HG02870 (cell line): ENCODE measurements at regions not wholly inside any gene's neighbourhood (a gene's known extent, or its start where the extent isn't known, plus 50 kb on each side); places are given as distances from the start of the nearest gene placed in this dataset.
A peak's percentile ranks its signal among the peaks of the same experiment; 100 is the strongest.
"Not testable (repeated sequence)": the region's sequence is repeated elsewhere in the genome, so short reads cannot be mapped to it uniquely, and the experiment has no call there.

Source experiments
- ATAC-seq: cut with Tn5 transposase; IDR thresholded peaks from one replicate; pipeline ENCODE4 v1.9.1; 2021; ENCODE audit warnings: mild to moderate bottlenecking, moderate library complexity; ENCODE audit not compliant: unreplicated experiment

GRCh38 chr6:78770765-78771164, 96.6 kb upstream of the IRAK1BP1 start:
- ATAC-seq, result no peak

DNA sequence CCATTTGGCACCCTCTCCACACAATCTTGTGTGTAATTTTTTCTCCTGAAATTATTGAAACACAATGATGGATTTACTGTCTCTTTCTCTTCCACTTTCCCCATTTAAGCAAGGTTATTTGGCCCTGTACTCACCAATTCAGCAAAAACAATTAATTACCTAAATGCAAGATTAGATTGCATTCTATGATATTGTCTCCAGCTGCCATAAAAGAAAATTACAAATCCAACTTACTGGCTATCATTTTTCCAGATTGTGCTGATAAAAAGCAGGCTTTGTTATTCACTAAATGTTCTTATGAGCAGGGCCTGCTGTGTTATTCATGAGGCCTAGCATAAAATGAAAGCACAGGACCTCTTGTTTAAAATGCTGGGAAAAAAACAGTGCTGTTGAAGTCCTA, 95.8 kb upstream of the IRAK1BP1 start:
- no peak for ATAC-seq

DNA sequence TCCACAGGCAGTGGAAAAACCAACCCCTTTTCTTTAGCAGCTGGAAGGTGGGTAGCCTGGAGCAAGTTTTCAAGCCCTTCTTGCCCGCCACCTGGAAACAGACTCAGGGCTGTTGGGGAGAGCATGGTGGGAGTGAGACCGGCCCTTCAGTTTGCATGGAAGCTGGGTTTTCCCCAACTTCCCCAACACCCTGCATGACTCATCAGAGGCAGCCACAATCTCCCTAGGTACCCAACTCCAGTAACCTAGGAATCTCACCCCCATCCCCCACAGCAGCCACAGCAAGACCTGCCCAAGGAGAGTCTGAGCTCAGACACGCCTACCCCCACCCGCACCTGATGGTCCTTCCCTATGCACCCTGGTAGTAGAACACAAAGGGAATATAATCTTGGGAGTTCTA, 86.3 kb upstream of the IRAK1BP1 start:
- no peak for ATAC-seq

- ATAC-seq, result not testable (repeated sequence)
These were observed 84.0 kb upstream of the IRAK1BP1 start for GRCh38 chr6:78783366-78783765.

DNA sequence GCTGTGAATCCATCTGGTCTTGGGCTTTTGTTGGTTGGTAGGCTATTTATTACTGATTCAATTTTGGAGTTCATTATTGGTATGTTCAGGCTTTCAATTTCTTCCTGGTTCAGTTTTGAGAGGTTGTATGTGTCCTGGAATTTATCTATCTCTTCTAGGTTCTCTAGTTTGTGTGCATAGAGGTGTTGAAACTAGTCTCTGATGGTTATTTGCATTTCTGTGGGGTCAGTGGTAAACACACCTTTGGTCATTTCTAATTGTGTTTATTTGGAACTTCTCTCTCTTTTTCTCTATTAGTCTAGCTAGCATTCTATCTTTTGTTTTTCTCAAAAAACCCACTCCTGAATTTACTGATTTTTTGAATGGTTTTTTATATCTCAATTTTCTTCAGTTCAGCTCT, 70.1 kb upstream of the IRAK1BP1 start:
- ATAC-seq, result no peak

DNA sequence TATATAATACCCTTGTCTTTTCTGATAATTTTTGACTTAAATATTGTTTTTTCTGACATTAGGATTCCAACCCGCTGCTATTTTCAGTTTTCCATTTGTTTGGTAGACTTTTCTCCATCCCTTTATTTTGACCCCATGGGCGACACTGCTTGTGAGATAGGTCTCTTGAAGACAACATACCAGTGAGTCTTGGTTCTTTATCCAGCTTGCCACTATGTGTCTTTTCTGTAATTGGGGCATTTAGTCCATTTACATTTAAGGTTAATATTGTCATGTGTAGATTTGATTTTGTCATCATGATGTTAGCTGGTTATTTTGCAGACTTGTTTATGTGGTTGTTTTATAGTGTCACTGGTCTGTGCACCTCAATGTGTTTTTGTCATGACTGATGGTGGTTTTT, 67.7 kb upstream of the IRAK1BP1 start:
- no peak for ATAC-seq

DNA sequence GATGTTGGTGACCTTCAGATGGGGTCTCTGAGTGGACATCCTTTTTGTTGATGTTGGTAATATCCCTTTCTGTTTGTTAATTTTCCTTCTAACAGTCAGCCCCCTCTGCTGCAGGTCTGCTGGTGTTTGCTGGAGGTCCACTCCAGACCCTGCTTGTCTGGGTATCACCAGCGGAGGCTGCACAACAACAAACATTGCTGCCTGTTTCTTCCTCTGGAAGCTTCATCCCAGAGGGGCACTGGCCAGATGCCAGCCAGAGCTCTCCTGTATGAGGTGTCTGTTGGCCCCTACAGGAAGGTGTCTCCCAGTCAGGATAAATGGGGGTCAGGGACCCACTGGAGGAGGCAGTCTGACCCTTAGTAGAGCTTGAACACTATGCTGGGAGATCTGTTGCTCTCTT, 60.6 kb upstream of the IRAK1BP1 start:
- not testable (repeated sequence) for ATAC-seq

DNA sequence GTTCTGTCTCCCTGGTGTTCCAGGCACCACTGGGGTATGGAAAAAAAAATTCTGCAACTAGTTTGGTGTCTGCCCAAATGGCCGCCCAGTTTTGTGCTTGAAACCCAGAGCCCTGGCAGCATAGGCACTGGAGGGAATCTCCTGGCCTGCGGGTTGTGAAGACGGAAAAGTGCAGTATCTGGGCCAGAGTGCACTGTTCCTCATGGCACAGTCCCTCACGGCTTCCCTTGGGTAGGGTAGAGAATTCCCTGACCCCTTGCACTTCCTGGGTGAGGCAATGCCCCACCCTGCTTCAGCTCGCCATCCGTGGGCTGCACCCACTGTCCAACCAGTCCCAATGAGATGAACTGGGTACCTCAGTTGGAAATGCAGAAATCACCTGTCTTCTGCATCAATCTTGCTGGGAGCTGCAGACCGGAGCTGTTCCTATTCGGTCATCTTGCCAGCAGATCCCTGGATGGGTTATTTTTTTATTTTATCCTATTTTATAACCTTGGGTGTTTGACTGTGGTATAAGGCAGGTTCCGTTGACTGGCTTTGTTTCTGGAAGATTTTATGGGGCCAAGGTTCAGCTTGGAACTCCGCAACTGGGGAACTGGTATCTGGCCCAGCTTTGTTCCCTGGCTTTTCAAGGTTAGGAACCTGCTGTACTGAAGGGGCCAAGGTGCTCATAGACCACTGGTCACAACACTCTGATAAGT, 59.5 kb upstream of the IRAK1BP1 start:
- not testable (repeated sequence) for ATAC-seq

- no peak for ATAC-seq
These were observed 58.9 kb upstream of the IRAK1BP1 start for GRCh38 chr6:78808356-78808891.

GRCh38 chr6:78808933-78809332, 58.4 kb upstream of the IRAK1BP1 start:
- ATAC-seq, result no peak

GRCh38 chr6:78810146-78810545, 57.2 kb upstream of the IRAK1BP1 start:
- ATAC-seq, result peak; percentile 73

GRCh38 chr6:78810698-78811097, 56.7 kb upstream of the IRAK1BP1 start:
- no peak for ATAC-seq
